ENCODE measurements at regions not wholly inside any gene's neighbourhood (a gene's known extent, or its start where the extent isn't known, plus 50 kb on each side); places are given as distances from the start of the nearest gene placed in this dataset.

DNA sequence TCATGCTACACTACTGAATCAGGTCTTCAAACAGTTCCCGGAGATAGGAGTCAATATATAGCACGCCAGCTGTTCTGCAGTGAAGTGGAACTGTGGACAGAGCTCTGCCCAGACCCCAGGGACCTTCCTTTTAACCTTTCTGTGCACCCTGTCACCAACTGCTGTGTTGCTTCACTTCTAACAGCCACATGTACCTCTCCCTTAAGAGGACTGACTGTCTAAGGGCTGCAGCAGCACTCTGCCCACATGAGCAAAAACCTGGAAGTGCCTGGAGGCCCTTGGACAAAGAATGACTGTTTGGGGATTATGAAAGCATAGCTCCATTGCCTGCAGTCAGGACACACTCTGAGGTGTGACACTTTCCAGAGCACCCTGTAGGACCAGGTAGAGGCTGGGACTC is 88.3 kb upstream of the CTNNB1 start:
- no peaks in the 10 kb centered on the region for H3K27me3 ChIP-seq (ENCODE audit: control insufficient read depth, insufficient read depth, low read length)
- no peak overlapping the region for H3K4me3 ChIP-seq (ENCODE audit: low read length)
- H3K9ac ChIP-seq (ENCODE audit: low read length), result no peak overlapping the region
- H3K4me1 ChIP-seq (ENCODE audit: control insufficient read depth, insufficient read depth, low read length), result no peaks in the 10 kb centered on the region
- H3K27ac ChIP-seq (ENCODE audit: low read depth, low read length), result no peak overlapping the region
- no peaks in the 10 kb centered on the region for H3K36me3 ChIP-seq (ENCODE audit: control insufficient read depth, insufficient read depth, low read length)

DNA sequence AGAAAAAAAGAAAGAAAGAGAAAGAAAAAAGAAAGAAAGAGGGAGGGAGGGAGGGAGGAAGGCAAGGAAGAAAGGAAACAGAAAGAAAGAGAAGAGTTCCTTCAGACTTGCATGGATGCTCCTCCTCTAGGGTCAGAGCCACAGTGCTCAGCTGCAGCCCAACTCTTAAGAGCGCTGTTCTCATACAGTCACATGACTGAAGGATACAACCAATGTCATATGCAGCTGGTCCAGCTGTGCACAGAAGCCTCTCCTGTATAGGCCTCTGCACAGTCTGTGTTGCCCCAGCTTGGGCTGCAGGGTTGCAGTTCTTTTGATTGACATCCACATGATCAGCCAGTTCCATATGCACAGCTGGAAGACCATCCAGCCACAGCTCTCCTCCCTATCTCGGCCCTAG is 86.8 kb upstream of the CTNNB1 start:
- H3K4me3 ChIP-seq (ENCODE audit: low read length), result no peak overlapping the region
- H3K27ac ChIP-seq (ENCODE audit: low read depth, low read length), result no peak overlapping the region
- H3K36me3 ChIP-seq (ENCODE audit: control insufficient read depth, insufficient read depth, low read length), result no peaks in the 10 kb centered on the region

DNA sequence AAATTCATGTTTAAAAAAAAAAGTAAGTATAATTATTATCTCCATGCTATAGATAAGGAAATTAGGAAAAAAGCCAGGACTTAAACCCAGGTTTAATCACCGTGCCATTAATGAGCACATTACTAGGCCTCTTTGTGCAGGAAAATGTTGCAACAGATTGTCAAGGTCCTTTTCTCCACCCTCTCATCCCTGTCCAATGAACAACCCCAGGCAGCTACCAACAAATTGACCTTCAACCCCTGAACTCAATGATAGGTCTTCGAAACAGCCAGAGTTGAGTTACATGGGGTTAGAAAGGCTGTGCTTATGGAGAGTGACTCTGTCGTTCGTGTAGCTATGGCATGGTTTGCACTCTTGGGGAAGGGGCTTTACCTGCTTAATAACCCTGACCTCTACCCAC is 84.2 kb upstream of the CTNNB1 start:
- H3K36me3 ChIP-seq (ENCODE audit: control insufficient read depth, insufficient read depth, low read length), result no peaks in the 10 kb centered on the region
- no peak overlapping the region for H3K27ac ChIP-seq (ENCODE audit: low read depth, low read length)
- no peak overlapping the region for H3K4me3 ChIP-seq (ENCODE audit: low read length)
- H3K9ac ChIP-seq (ENCODE audit: low read length), result no peak overlapping the region
- H3K27me3 ChIP-seq (ENCODE audit: control insufficient read depth, insufficient read depth, low read length), result no peaks in the 10 kb centered on the region
- H3K4me1 ChIP-seq (ENCODE audit: control insufficient read depth, insufficient read depth, low read length), result no peaks in the 10 kb centered on the region

More for the DNA sequence above, 86.8 kb upstream of the CTNNB1 start:
- Histone ChIP-seq H3K27me3 (ENCODE audit: control insufficient read depth, insufficient read depth, low read length) (no peaks in the 10 kb centered on the region), H3K9ac (ENCODE audit: low read length) (no peak overlapping the region), H3K4me1 (ENCODE audit: control insufficient read depth, insufficient read depth, low read length) (no peaks in the 10 kb centered on the region)

DNA sequence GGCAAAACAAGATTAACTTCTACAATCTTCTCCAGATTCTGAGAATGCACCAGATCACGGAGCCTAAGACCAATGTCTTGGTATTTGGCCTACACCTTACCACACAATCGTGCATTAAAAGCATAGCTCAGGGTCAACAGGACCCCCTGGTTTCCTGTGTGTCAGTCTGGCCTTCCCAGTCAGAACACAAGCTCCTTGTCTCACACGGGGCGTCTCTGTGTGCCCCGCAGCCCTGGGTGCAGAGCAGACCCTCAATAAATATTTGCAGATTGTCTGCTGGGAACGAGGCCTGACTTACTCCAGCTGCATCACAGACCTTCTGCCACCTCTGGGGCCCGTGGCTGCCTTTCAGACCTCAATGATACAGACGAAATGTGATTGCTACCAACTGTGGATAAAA is 82.5 kb upstream of the CTNNB1 start:
- Histone ChIP-seq H3K4me3 (ENCODE audit: low read length) (no peak overlapping the region), H3K9ac (ENCODE audit: low read length) (no peak overlapping the region), H3K27me3 (ENCODE audit: control insufficient read depth, insufficient read depth, low read length) (no peaks in the 10 kb centered on the region), H3K27ac (ENCODE audit: low read depth, low read length) (no peak overlapping the region), H3K36me3 (ENCODE audit: control insufficient read depth, insufficient read depth, low read length) (no peaks in the 10 kb centered on the region), H3K4me1 (ENCODE audit: control insufficient read depth, insufficient read depth, low read length) (no peaks in the 10 kb centered on the region)

DNA sequence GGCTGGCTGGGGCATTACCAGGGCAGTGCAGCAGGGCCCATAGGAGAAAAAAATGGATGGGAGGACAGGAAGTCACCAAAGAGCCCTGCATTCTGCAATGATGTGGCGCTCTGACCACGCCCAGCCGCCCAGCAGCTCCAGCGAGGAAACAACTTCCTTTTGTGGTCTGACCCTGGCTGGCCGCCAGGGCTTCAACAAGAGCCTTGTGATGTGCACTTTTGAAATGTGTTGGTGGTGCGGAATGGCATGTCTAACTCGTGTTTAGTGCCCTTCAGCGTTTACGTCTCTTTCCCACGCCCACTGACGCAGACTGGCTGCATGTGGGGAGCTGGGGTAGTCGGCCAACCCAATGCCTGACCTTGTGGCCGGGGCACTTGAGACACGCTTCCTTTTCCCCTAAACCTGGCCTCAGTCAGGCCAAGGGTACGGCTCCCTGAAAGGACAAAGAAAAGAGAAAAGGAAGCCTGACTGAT is 81.9 kb upstream of the CTNNB1 start:
- Histone ChIP-seq H3K4me1 (ENCODE audit: control insufficient read depth, insufficient read depth, low read length) (no peaks in the 10 kb centered on the region), H3K36me3 (ENCODE audit: control insufficient read depth, insufficient read depth, low read length) (no peaks in the 10 kb centered on the region), H3K4me3 (ENCODE audit: low read length) (no peak overlapping the region), H3K9ac (ENCODE audit: low read length) (no peak overlapping the region), H3K27me3 (ENCODE audit: control insufficient read depth, insufficient read depth, low read length) (no peaks in the 10 kb centered on the region), H3K27ac (ENCODE audit: low read depth, low read length) (no peak overlapping the region)

DNA sequence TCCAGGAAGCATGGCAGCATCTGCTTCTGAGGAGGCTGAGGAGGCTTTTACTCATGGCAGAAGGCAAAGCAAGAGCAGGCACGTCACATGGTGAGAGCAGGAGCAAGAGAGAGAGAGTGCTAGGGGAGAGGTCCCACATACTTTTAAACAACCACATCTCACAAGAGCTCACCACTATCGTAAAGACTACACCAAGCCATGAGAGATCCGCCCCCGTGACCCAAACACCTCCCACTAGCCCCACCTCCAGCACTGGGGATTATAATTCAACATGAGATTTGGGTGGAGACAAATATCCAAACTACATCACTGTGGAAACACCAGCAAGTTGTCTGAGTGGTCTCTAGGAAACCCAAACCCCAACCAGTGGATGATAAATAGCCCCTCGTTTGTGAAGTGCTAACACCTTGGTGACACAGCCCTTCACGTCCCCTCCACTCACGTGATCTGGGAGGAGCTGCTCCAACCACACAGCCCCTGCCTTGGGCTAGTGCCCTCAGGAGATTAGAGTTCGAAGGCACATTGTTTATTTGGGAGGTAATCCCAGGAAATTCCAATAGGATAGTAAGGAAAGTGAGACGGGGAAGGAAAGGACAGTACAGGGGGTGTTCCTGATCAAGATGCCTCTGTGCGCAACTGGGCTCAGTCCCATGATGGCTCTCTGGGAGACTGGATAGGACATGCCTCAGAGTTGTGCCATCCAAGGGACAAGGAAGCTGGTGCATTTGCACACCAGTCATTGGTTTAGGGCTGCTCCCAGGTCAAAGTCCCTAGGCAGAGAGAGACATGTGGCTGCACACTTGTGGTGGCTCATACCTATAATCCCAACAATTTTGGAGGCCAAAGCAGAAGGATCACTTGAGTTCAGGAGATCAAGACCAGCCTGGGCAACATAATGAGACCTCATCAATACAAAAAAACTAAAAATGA is 80.6 kb upstream of the CTNNB1 start:
- Histone ChIP-seq H3K27me3 (ENCODE audit: control insufficient read depth, insufficient read depth, low read length) (no peaks in the 10 kb centered on the region), H3K4me1 (ENCODE audit: control insufficient read depth, insufficient read depth, low read length) (no peaks in the 10 kb centered on the region), H3K36me3 (ENCODE audit: control insufficient read depth, insufficient read depth, low read length) (no peaks in the 10 kb centered on the region), H3K4me3 (ENCODE audit: low read length) (no peak overlapping the region), H3K9ac (ENCODE audit: low read length) (no peak overlapping the region), H3K27ac (ENCODE audit: low read depth, low read length) (no peak overlapping the region)

DNA sequence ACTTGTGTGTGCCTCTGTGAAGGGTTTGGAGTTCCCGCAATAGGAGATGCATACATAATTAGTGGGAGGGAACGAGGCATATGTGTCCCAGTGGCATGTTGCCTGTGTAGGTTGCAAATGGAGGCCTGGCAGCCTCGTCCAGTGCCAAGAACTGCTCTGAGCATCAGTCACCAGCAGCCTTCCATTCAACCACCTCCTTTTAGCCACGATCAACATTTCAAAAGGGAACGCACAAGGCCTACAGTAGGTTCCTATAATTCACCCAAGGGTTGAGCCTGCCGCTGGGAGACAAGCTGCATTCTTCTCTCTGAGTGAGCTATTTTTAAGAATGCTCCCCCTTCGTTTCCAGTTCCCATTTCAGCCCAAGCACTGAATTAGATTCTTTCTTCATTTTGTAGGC is 78.8 kb upstream of the CTNNB1 start:
- no peaks in the 10 kb centered on the region for H3K27me3 ChIP-seq (ENCODE audit: control insufficient read depth, insufficient read depth, low read length)

DNA sequence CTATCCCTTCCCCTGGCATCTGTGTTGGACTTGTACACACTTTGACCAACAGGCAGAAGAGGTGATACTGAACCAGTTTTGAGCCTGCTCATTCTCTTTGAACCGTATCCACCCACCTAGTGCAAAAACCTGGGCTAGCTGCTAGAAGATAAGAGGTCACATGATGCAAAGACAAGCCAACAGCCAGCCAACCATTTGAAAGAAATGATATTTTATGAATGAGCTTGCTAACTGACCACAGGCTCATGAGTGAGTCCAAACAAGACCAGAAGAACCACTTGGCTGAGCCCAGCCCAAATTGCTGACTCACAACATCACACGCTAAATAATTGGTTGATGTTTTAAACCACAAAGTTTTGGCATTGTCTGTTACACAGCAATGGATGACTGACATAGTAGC is 74.0 kb upstream of the CTNNB1 start:
- H3K4me3 ChIP-seq (ENCODE audit: low read length), result no peak overlapping the region
- no peaks in the 10 kb centered on the region for H3K27me3 ChIP-seq (ENCODE audit: control insufficient read depth, insufficient read depth, low read length)
- no peaks in the 10 kb centered on the region for H3K36me3 ChIP-seq (ENCODE audit: control insufficient read depth, insufficient read depth, low read length)
- H3K9ac ChIP-seq (ENCODE audit: low read length), result no peak overlapping the region
- no peak overlapping the region for H3K27ac ChIP-seq (ENCODE audit: low read depth, low read length)
- no peaks in the 10 kb centered on the region for H3K4me1 ChIP-seq (ENCODE audit: control insufficient read depth, insufficient read depth, low read length)

More for the DNA sequence above, 78.8 kb upstream of the CTNNB1 start:
- Histone ChIP-seq H3K36me3 (ENCODE audit: control insufficient read depth, insufficient read depth, low read length) (no peaks in the 10 kb centered on the region), H3K27ac (ENCODE audit: low read depth, low read length) (no peak overlapping the region), H3K4me1 (ENCODE audit: control insufficient read depth, insufficient read depth, low read length) (no peaks in the 10 kb centered on the region), H3K4me3 (ENCODE audit: low read length) (no peak overlapping the region), H3K9ac (ENCODE audit: low read length) (no peak overlapping the region)

DNA sequence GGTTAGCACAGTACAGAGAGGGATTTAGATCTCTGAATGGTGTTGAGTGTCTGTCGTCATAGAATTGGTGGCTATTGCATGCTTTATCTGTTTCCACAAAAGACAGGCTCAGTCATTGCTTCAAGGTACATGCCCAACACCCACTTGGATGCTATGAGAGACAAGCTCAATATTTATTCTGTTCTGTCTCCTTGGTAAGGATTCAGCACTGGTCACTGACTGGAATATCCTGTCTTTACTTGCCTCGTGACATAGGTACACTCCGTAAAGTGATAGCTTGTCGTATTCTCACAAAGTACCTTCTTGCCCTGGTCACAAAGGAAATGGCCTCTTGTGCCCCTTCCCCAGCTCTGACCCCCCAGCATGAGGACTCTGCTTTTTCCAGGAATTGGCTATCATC is 72.8 kb upstream of the CTNNB1 start:
- H3K4me1 ChIP-seq (ENCODE audit: control insufficient read depth, insufficient read depth, low read length), result no peaks in the 10 kb centered on the region
- no peaks in the 10 kb centered on the region for H3K36me3 ChIP-seq (ENCODE audit: control insufficient read depth, insufficient read depth, low read length)
- no peaks in the 10 kb centered on the region for H3K27me3 ChIP-seq (ENCODE audit: control insufficient read depth, insufficient read depth, low read length)
- no peak overlapping the region for H3K27ac ChIP-seq (ENCODE audit: low read depth, low read length)
- H3K9ac ChIP-seq (ENCODE audit: low read length), result no peak overlapping the region
- H3K4me3 ChIP-seq (ENCODE audit: low read length), result no peak overlapping the region

DNA sequence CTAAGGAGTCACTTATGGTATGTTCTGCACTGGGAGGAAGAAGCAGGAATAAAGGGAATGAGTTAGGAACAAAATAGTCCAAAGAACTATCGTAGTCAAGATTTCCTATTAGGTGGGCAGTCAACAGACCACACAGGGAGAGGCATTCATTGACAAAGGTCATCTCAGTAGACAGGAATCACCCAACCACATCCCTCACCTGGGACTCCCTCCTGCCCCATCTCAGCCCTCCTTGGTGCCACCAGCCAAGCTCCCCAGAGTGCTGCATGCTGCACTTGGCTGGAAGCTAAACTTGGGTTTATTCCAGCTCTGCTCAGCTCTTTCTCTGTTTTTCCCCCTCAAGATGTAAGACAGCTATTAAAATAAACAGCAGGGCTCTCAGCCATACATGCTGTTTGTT is 72.3 kb upstream of the CTNNB1 start:
- H3K27me3 ChIP-seq (ENCODE audit: control insufficient read depth, insufficient read depth, low read length), result no peaks in the 10 kb centered on the region
- no peaks in the 10 kb centered on the region for H3K4me1 ChIP-seq (ENCODE audit: control insufficient read depth, insufficient read depth, low read length)
- no peak overlapping the region for H3K27ac ChIP-seq (ENCODE audit: low read depth, low read length)
- H3K9ac ChIP-seq (ENCODE audit: low read length), result no peak overlapping the region
- no peak overlapping the region for H3K4me3 ChIP-seq (ENCODE audit: low read length)
- H3K36me3 ChIP-seq (ENCODE audit: control insufficient read depth, insufficient read depth, low read length), result no peaks in the 10 kb centered on the region

DNA sequence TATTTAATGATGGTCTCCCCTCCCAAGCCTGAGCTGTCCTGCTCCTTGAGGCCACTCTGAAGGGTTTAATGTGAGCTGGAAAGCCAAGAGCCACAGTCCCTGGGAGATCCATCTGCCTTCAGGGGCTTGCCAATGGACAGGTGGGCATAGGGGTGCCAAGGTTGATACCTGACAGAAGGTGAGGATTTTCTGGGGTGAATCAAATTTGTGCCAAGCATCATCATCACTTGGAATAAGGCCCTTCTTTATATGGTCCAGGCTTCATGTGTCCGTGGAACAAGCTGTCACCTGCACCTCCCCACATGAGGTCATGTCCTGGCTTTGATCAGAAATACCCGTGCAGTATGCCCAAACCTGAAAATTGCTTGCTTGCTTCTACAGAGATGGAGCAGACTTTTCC is 71.9 kb upstream of the CTNNB1 start:
- Histone ChIP-seq H3K27me3 (ENCODE audit: control insufficient read depth, insufficient read depth, low read length) (no peaks in the 10 kb centered on the region), H3K27ac (ENCODE audit: low read depth, low read length) (no peak overlapping the region), H3K4me1 (ENCODE audit: control insufficient read depth, insufficient read depth, low read length) (no peaks in the 10 kb centered on the region), H3K36me3 (ENCODE audit: control insufficient read depth, insufficient read depth, low read length) (no peaks in the 10 kb centered on the region), H3K4me3 (ENCODE audit: low read length) (no peak overlapping the region), H3K9ac (ENCODE audit: low read length) (no peak overlapping the region)

DNA sequence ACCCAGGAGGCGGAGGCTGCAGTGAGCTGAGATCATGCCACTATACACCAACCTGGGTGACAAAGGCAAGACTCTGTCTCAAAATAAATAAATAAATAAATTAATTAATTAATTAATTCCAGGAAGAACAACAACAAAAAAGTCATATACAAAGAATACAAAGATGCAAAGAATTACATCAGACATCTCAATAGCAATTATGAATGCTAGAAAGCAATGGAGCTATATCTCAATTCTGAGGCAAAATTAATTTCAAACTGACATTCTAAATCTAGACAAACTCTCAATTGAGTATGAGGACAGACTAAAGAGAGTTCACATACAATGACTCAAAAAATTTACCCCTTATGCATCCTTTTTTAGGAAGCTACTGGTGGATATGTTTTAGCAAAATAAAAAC is 69.6 kb upstream of the CTNNB1 start:
- Histone ChIP-seq H3K4me3 (ENCODE audit: low read length) (no peak overlapping the region), H3K27ac (ENCODE audit: low read depth, low read length) (no peak overlapping the region), H3K4me1 (ENCODE audit: control insufficient read depth, insufficient read depth, low read length) (no peaks in the 10 kb centered on the region), H3K9ac (ENCODE audit: low read length) (no peak overlapping the region), H3K27me3 (ENCODE audit: control insufficient read depth, insufficient read depth, low read length) (no peaks in the 10 kb centered on the region), H3K36me3 (ENCODE audit: control insufficient read depth, insufficient read depth, low read length) (no peaks in the 10 kb centered on the region)

DNA sequence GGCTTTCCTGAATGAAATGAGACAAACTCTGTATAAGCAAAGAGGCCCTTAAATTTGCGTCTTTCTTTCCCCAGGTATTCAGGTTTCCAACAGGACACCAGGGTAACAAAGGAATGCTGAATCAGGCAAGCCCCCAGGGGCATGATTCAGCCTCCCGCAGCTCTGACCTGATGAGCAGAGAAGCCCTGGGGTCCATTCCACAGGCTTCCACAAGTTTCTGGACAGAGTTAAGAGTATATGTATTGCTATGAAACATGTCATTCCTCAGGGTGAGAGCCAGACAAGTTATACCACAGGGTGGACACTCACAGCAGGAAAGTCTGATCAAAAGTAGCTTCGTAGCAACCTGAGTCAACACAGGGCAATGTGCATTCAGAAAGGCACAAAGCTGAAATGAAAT is 68.1 kb upstream of the CTNNB1 start:
- H3K27ac ChIP-seq (ENCODE audit: low read depth, low read length), result no peak overlapping the region
- no peaks in the 10 kb centered on the region for H3K36me3 ChIP-seq (ENCODE audit: control insufficient read depth, insufficient read depth, low read length)
- H3K4me3 ChIP-seq (ENCODE audit: low read length), result no peak overlapping the region
- H3K9ac ChIP-seq (ENCODE audit: low read length), result no peak overlapping the region
- H3K4me1 ChIP-seq (ENCODE audit: control insufficient read depth, insufficient read depth, low read length), result no peaks in the 10 kb centered on the region
- H3K27me3 ChIP-seq (ENCODE audit: control insufficient read depth, insufficient read depth, low read length), result peaks cover 2% of the 10 kb centered on the region
